MV-4-11 (cell line): ENCODE measurements at regions not wholly inside any gene's neighbourhood (a gene's known extent, or its start where the extent isn't known, plus 50 kb on each side); places are given as distances from the start of the nearest gene placed in this dataset.
"Not testable (repeated sequence)": the region's sequence is repeated elsewhere in the genome, so short reads cannot be mapped to it uniquely, and the experiment has no call there.

ENCODE experiments used
- DNase-seq: peaks from one replicate; lab custom pipeline; 2025; lab: John Stamatoyannopoulos, UW

DNA sequence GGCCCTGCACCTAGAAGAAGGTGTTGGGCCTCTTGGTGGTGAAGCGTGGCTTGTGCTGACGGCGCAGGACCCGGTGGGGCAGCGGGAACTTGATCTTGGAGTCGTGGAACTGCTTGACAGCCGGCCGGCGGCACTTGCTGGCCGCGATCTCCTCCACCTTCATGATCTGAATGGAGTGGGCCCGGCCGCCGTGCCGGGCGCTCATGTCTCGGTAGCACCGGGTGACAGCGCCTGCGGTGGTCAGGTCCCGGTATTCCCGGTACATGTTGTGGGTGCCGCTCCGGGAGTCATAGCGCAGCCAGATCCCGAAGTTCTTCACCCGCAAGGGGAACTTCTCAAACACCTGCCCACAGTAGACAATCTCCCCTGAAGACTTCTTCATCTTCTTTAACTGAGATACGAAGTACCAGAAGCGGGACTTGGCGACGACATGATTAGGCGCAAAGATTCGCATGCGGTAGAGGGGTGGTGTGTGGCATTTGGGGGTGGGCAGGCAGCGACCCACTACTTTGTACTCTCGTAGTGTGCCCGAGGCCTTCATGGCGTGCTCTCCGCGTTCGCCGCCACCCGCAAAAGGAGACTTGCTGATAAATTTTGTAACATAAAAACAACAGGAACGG, 92.1 kb upstream of the MSH6 start:
- DNase-seq = not testable (repeated sequence)

- no peak for DNase-seq
Measured at GRCh38 chr2:47690132-47690531, 92.8 kb upstream of the MSH6 start.

DNA sequence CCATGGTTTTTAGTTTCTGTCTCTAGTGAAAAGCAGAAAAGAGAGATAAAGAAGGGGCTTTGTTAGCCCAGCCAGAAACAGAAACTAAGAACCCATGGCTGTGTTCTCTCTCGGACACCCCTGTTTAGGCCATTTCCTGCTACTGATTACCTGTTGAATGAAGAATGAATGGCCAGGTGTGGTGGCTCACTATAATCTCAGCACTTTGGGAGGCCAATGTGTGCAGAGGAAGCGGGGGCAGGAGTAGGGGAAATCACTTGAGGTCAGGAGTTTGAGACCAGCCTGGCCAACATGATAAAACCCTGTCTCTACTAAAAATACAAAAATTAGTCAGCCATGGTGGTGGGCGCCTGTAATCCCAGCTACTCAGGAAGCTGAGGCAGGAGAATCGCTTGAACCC, 93.8 kb upstream of the MSH6 start:
- not testable (repeated sequence) for DNase-seq

DNA sequence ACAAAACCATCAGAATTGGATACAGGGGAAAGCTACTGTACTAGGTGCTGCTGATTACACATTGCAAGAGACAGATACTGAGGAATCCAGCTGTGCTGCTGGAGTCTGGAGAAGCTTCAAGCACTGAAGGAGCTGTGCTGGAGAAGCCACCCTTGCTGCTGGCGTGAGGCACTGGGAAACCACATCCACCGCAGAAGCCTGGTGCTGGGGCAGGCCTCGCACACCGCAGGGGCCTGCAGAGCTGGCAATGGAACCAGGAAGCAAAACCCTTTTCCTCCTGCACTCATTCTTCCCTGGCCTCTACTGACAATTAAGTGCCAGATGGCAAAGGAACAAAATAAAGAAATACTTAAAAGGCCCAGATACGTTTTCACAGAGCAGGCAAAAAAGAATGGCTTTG, 94.4 kb upstream of the MSH6 start:
- DNase-seq = no peak

DNA sequence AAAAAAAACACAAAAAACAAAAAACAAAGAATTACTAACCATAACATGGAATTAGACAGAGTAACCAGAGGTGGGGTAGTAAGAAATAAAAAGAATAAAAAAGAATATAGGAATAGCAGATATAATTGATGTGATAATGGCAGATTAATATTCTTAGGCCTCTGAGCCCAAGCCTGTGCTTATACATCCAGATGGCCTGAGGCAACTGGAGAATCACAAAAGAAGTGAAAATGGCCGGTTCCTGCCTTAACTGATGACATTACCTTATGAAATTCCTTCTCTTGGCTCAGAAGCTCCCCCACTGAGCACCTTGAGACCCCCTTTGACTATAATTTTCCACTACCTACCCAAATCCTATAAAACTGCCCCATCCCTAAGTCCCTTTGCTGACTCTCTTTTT, 95.1 kb upstream of the MSH6 start:
- no peak for DNase-seq

- DNase-seq = no peak
Measured at GRCh38 chr2:47686018-47686417, 96.9 kb upstream of the MSH6 start.

GRCh38 chr2:47682216-47682749, 100.7 kb upstream of the MSH6 start:
- no peak for DNase-seq

DNA sequence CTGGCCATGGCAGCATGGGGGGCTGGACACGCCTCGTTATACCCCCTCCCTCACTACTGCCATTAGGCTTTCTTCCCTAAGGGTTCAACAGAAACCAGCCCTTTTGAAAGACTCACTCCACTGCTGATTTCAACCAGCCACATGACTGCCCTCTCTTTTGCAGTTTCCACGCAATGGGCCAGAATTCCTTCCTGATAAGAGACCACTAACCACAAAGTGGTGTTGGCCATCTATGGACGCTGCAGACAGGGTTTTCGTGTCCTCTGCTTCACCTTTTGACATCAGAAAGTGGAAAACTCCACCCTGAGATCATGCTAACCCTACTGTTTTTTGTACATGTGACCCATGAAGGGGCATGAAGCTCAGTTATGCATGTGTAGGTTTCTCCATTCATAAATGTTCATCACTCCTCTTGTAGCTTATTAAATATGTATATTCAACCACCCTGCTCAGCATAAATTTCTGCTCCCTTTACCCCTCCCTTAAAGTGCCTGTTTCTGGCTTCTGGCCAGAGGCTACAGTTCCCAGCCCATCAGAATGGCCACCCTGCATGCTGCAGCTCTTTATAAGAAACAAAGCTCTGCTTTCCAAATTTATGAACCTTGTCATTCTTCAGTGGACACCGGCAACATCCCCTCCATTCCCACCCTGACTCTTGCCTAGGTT, 105.6 kb upstream of the KCNK12 start:
- no peak for DNase-seq

GRCh38 chr2:47675196-47675825, 104.5 kb upstream of the KCNK12 start:
- no peak for DNase-seq

DNA sequence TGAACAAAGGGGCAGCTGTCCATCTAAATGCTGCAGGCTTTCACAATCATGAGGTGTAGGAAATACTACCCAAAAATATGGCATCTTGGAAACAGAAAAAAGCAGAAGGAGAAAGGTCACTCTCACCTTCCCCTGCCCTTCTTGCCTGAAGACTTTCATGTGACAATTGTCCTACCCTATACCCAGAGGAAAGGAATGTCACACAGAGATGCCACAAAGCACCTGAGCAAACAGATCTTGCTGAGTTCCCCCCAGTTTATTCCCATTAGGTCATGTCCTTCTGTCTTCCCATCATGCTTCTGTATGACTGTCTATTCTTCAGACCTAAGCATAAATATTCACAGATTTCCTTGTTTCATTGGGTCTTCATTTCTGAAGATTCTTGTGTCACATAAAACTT, 95.5 kb upstream of the KCNK12 start:
- no peak for DNase-seq

- no peak for DNase-seq
Measured at GRCh38 chr2:47664817-47665216, 94.0 kb upstream of the KCNK12 start.

GRCh38 chr2:47662552-47662951, 91.8 kb upstream of the KCNK12 start:
- no peak for DNase-seq

GRCh38 chr2:47661310-47661709, 90.5 kb upstream of the KCNK12 start:
- no peak for DNase-seq

DNA sequence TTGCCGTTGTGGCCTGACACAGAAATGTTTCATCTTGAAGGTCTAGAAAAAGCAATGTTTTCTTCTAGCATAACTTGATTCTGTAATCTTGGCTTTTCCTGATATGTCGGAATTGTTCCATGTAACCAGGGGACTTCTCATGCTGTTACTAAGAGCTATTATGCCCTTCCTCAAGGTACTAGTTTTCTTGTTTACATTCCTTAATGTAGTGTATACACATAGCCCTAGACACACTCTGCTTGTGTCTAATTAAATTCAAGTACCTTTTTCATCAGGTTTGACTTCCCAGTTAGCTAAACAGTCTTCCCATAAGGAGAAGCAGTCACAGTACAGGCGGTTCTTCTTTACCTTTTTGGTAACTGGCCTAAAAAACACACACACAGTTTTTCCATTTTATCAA, 89.4 kb upstream of the KCNK12 start:
- DNase-seq = no peak

DNA sequence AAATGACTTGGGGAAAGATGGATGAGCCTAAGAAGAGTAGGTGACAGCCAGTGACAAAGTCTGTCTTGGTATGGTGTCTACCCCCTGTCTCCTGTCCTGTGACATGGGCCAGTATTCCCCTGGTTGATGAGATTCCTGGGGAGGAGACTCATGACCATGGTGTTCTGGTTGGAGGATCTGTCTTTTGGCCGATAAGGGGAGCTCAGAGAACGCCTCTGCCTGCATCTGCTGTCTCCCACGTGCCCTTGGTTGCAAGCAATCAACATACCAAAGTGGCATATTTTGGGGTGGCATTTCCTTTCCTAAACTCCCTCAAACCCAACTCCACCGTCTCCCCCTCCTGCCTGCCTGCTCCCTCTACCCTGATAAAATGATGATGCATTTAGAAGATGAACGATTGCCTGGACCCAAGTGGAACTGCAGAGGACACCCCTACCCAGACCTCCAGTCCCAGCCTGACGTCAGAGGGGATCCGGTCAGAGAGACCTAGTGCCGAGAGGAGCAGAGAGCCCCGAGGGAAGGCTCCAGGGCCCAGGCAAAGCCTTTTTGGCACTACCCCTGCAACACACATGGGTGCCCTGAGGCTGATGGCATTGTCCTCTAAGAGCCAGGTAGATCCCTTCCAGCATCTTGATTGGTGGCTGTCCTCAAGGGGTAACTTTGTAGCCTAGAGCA, 88.0 kb upstream of the KCNK12 start:
- no peak for DNase-seq

GRCh38 chr2:47657886-47658489, 87.2 kb upstream of the KCNK12 start:
- DNase-seq = no peak

GRCh38 chr2:47656715-47657600, 86.2 kb upstream of the KCNK12 start:
- no peak for DNase-seq

GRCh38 chr2:47655563-47655880, 84.7 kb upstream of the KCNK12 start:
- no peak for DNase-seq

DNA sequence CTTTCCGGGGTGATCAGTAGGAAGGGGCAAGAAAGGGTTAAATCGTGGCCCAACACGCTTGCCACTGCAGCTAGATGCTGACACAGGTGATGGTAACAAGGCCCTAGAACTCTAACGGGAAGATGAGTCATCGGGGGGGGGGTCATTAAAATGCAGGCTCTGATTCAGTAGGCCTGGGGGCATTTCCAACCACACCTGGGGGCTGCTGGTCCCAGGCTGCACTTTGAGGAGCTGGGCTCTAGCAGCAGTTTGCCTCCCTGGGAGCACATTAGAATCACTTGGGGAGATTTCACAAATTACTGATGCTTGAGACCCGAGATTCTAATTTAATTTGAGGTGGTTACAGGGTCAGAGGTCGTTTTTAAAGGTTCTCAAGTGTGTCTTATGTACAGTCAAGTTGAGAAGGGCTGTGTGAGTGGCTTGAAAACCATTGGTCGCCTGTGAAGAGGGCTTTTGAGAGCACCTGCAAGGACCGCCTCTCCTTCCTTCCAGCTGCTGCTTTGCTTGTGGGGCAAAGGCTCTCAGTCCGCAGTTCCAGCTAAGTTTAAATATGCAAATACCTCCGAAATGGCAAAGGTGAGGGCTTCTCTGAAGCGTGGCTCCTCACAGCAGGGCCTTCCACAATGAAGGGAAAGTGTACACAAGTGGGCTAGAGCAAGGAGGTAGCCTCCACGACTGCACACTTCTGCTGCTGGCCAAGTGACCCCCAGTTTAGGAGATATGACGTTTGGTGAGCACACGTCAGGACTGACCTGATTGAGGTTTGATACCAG, 84.2 kb upstream of the KCNK12 start:
- no peak for DNase-seq

DNA sequence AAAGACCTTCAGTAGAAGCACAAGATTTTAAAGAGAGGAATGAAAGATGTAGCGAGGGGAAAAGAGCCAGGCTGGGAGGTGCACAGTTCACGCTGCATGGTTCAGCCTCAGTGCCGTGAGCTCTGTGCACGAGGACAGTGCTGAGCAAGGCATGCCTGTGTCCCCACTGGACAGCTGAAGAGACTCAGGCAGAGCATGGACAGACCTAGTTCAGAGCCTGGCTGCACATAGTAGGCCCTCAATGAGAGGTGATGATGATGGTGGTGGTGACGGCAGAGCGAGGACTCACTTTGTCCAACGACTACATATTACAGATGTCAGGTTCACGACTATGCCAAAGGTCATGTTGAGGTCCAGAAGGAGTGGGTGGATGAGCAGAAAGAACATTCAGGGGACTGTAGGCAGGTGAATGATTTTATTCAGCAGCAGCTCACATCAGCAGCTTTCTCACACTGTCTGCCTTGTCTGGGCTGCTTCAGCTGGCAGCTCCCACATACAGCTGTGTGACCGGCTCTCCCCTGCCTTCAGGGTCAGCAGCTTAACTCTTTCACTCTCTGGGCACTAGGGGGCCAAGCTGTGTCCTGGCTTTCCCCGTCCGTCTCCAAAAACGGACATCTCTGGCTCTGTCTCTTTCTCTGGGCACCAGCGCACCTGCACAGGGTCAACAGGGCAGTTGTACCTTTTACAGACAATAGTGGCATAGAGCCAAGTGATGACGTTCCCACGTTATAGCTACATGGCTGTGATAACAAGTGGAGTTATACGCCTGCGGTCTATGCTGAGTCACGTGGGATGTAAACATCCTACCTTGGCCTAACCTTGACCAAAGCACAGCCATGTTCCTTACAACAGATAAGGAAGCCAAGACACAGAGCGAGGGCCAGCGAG, 83.4 kb upstream of the KCNK12 start:
- DNase-seq = no peak
